MM.1S (cell line): ENCODE measurements at regions not wholly inside any gene's neighbourhood (a gene's known extent, or its start where the extent isn't known, plus 50 kb on each side); places are given as distances from the start of the nearest gene placed in this dataset.

Experiments used
- CTCF ChIP-seq: fragments of 300-600 bp; sonication (generic); IDR thresholded peaks from 2 replicates; pipeline ENCODE4 v1.5.1; 2016; ENCODE audit warnings: antibody characterized with exemption, low read length, mixed read lengths
- EZH2 ChIP-seq: fragments of 300-600 bp; sonication (generic); optimal IDR thresholded peaks from 2 replicates; pipeline ENCODE3; 2017; ENCODE audit warnings: low read depth, mild to moderate bottlenecking, antibody characterized with exemption, low read length, mixed read lengths

- no peak for TF ChIP-seq CTCF
- TF ChIP-seq EZH2, result no peak
Observed at GRCh38 chr16:66007717-66008116, 358.8 kb upstream of the CDH5 start.
